GM12874 (cell line): ENCODE measurements at regions not wholly inside any gene's neighbourhood (a gene's known extent, or its start where the extent isn't known, plus 50 kb on each side); places are given as distances from the start of the nearest gene placed in this dataset.

ENCODE experiments used
- TF ChIP-seq, protein P1 (sequence below): IDR thresholded peaks from 2 replicates; pipeline ENCODE4 v1.5.1; 2011; ENCODE audit warnings: low read depth, mild to moderate bottlenecking, control low read depth, low read length, moderate library complexity; ENCODE audit not compliant: insufficient read depth

DNA sequence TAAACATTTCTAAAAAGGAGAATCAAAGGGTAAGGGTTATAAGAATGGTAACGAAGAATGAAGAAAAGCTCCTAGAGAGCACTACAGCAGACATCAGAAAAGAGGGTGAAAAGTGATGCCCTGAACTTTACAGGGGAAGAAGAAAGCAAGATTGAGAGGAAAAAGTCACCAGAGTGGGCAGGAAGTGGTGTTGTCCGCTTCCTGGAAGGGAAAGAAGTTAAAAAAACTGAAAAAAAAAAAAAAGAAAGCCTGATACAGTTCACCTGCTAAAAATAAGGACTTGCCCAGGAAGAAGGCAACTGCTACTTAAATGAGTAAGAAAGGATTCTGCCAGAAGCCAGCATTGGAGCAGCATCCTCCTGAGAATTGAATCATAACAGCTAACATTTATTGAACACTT is 330.1 kb upstream of the PHF14 start:
- TF ChIP-seq, protein P1, sequence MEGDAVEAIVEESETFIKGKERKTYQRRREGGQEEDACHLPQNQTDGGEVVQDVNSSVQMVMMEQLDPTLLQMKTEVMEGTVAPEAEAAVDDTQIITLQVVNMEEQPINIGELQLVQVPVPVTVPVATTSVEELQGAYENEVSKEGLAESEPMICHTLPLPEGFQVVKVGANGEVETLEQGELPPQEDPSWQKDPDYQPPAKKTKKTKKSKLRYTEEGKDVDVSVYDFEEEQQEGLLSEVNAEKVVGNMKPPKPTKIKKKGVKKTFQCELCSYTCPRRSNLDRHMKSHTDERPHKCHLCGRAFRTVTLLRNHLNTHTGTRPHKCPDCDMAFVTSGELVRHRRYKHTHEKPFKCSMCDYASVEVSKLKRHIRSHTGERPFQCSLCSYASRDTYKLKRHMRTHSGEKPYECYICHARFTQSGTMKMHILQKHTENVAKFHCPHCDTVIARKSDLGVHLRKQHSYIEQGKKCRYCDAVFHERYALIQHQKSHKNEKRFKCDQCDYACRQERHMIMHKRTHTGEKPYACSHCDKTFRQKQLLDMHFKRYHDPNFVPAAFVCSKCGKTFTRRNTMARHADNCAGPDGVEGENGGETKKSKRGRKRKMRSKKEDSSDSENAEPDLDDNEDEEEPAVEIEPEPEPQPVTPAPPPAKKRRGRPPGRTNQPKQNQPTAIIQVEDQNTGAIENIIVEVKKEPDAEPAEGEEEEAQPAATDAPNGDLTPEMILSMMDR, result no peak

DNA sequence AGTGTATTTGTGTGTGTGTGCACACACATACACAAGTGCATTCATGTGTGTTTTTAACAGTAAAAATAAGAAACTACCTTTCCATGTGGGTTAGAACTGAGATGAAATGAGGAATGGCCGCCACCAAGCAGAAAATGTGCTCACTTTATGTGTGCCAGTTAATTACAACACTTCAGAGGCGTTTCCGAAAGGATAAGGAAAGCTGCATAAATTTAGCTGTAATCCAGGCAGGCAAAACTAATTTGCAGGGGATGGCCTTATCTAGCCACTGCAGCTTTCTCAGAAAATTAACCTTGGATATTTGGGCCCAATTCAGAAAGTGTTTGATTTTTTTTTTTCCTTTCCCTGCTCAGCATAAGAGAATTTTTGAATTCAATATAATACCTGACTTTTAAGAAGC is 328.8 kb upstream of the PHF14 start:
- TF ChIP-seq, protein P1, result no peak

DNA sequence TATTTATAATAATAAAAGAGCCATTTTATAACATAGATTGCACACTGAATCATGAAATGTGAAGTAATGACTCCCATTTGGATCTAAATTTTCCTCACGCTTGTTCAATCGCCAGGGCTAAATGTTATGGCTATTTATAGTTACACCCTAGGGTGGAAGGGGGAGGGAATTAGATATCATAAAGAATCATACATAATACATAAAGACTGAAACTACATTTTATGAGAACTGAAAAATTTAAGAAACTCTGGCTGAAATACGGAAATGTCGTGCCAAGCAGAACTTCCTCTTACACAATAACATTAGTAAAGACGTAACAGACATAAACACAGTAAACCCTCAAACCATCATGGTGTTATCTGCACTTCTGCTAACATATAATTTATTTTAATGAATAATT is 327.5 kb upstream of the PHF14 start:
- TF ChIP-seq, protein P1, result no peak

DNA sequence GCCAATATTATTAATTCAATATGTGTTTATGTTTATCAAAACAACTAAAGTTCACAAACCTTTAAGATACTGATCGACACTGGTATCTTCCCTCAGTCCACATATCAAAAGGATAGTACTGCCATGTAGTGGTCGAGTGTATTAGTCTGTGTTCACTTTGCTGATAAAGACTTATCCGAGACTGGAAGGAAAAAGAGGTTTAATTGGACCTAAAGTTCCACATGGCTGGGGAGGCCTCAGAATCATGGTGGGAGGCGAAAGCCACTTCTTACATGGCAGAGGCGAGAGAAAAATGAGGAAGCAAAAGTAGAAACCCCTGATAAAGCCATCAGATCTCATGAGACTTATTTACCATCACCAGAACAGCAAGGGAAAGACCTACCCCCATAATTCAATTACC is 325.4 kb upstream of the PHF14 start:
- TF ChIP-seq, protein P1, result no peak

DNA sequence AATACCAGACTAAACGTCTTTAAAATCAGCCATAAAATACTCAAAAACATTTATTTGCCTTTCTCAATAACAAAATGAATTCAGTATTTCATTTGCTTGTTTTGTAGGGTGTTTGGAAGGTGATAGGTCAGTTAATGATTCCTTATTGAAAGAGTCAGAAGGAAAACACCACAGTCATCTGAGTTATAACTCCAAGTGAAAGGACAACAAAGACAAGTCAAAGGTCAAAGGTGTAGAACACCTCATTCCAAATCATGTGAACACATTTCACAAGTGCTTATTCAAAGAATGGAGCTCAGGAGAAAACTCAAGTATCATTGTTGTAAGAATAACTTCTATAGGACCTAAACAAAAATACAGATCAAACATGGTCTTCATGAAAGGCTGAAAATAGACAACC is 318.6 kb upstream of the PHF14 start:
- TF ChIP-seq, protein P1, result no peak

DNA sequence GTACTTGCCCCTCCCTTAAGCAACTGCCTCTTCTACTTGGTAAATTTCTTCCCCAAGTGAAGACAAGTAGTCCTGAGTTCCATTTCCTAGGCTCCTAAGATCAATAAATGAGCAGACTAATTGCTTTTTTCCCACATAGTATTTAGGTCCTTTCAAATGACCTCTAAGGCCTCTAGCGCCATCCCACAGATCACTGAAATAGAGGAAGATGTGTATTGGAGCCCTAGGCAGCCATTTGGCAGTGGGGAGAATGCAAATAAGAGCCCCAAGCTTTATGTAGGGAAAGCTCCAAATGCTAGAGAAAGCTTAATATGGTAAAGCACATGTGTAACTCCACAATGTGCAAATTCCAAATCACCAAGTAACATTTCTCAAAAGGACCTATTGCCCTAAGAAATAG is 316.5 kb upstream of the PHF14 start:
- TF ChIP-seq, protein P1, result no peak

DNA sequence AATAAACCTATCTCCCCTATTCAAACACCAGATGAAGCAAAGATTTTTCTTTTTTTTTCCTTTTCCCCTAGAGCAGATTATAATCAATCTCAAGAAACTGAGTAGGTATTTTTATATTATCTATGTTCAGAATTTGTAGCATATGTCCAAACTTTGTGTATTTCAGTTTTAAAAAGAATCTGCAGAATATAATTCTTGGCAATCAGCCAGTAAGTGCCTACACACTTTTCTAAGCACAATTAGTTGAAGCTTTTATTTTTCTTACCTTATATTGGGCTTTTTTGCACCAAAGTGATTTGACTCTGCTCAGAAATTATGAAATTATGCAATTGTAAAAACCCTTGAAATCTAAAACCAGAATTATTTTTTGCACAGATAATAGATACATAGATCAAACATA is 315.8 kb upstream of the PHF14 start:
- TF ChIP-seq, protein P1, result no peak

DNA sequence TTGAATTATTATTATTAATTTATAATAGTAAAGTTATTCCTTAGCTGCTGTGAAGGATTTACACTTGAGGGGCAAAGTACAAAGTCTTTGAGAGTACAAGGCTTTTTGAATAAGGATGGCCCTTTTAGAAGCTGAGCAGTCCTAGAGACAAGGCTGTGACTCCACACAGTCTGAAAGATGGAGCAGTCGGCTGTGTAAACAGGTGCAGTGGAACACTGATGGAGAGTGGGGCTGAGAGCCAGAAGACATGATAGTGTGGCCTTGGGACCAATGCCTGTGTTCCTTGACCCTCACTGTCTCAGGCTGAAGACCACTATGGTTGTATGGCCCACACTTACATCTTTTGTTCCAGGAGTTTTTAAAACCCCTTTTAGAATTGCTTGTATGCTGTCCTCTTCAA is 311.2 kb upstream of the PHF14 start:
- TF ChIP-seq, protein P1, result no peak
